ENCODE measurements at regions not wholly inside any gene's neighbourhood (a gene's known extent, or its start where the extent isn't known, plus 50 kb on each side); places are given as distances from the start of the nearest gene placed in this dataset.

- no peak for FAIRE-seq
- Histone ChIP-seq H4K20me1 (ENCODE audit: control insufficient read depth, extremely low read depth, insufficient read depth, low read length) (no peaks in the 10 kb centered on the region), H3K9ac (ENCODE audit: control insufficient read depth, extremely low read depth, insufficient read depth, low read length) (no peak overlapping the region), H3K36me3 (ENCODE audit: control insufficient read depth in 2 of 2, extremely low read depth in 1 of 2, insufficient read depth in 2 of 2, low read length in 2 of 2) (no peaks in the 10 kb centered on the region), H3K4me1 (ENCODE audit: control insufficient read depth, extremely low read depth, insufficient read depth, low read length) (no peaks in the 10 kb centered on the region), H3K9me1 (ENCODE audit: control insufficient read depth, extremely low read depth, insufficient read depth, low read length) (no peaks in the 10 kb centered on the region), H3K4me3 (ENCODE audit: control insufficient read depth in 2 of 3, extremely low read depth in 1 of 3, insufficient read depth in 2 of 3, low read depth in 1 of 3, low read length in 3 of 3) (no peak overlapping the region), H3K4me2 (ENCODE audit: control insufficient read depth, extremely low read depth, insufficient read depth, low read depth, low read length) (no peak overlapping the region), H3K27me3 (ENCODE audit: control insufficient read depth, extremely low read depth, insufficient read depth, low read length) (no peaks in the 10 kb centered on the region), H3K79me2 (ENCODE audit: control insufficient read depth, insufficient read depth, low read length) (no peaks in the 10 kb centered on the region), H3K27ac (ENCODE audit: control insufficient read depth, insufficient read depth, low read length) (no peak overlapping the region), H3K9me3 (ENCODE audit: control insufficient read depth, low read depth, low read length) (no peaks in the 10 kb centered on the region), H2AFZ (ENCODE audit: control insufficient read depth, low read length) (no peak overlapping the region)
- no peak for DNase-seq (ENCODE audit: low read depth, low spot score)
- TF ChIP-seq CTCF (optimal IDR thresholded peaks at IDR 0.05 in 1 of 3, IDR thresholded peaks at IDR 0.05 in 1 of 3, conservative IDR thresholded peaks at IDR 0.05 in 1 of 3; ENCODE audit: extremely low read depth in 1 of 3, insufficient read depth in 2 of 3, low read length in 3 of 3) = no peak
- dilution Hi-C loops (cut with MboI; ENCODE audit: extremely low pct_ligation_motif_present, low sequenced_read_pairs) = no loop called here
Observed at GRCh38 chr12:28781671-28782652, 367.1 kb upstream of the FAR2 start.

GRCh38 chr12:28782812-28783211, 366.3 kb upstream of the FAR2 start:
- Histone ChIP-seq H3K79me2 (ENCODE audit: control insufficient read depth, insufficient read depth, low read length) (no peaks in the 10 kb centered on the region), H3K36me3 (ENCODE audit: control insufficient read depth in 2 of 2, extremely low read depth in 1 of 2, insufficient read depth in 2 of 2, low read length in 2 of 2) (no peaks in the 10 kb centered on the region), H3K9me3 (ENCODE audit: control insufficient read depth, low read depth, low read length) (no peaks in the 10 kb centered on the region), H3K4me3 (ENCODE audit: control insufficient read depth in 2 of 3, extremely low read depth in 1 of 3, insufficient read depth in 2 of 3, low read depth in 1 of 3, low read length in 3 of 3) (no peak overlapping the region), H3K9me1 (ENCODE audit: control insufficient read depth, extremely low read depth, insufficient read depth, low read length) (no peaks in the 10 kb centered on the region), H2AFZ (ENCODE audit: control insufficient read depth, low read length) (no peak overlapping the region), H3K27ac (ENCODE audit: control insufficient read depth, insufficient read depth, low read length) (no peak overlapping the region), H3K4me1 (ENCODE audit: control insufficient read depth, extremely low read depth, insufficient read depth, low read length) (no peaks in the 10 kb centered on the region), H4K20me1 (ENCODE audit: control insufficient read depth, extremely low read depth, insufficient read depth, low read length) (no peaks in the 10 kb centered on the region), H3K9ac (ENCODE audit: control insufficient read depth, extremely low read depth, insufficient read depth, low read length) (no peak overlapping the region), H3K27me3 (ENCODE audit: control insufficient read depth, extremely low read depth, insufficient read depth, low read length) (no peaks in the 10 kb centered on the region), H3K4me2 (ENCODE audit: control insufficient read depth, extremely low read depth, insufficient read depth, low read depth, low read length) (no peak overlapping the region)
- TF ChIP-seq EZH2 (IDR thresholded peaks at IDR 0.05; ENCODE audit: low read length) (no peak), CTCF (optimal IDR thresholded peaks at IDR 0.05 in 1 of 3, IDR thresholded peaks at IDR 0.05 in 1 of 3, conservative IDR thresholded peaks at IDR 0.05 in 1 of 3; ENCODE audit: extremely low read depth in 1 of 3, insufficient read depth in 2 of 3, low read length in 3 of 3) (no peak)
- no peak for DNase-seq (ENCODE audit: low read depth, low spot score)
- dilution Hi-C loops (cut with MboI; ENCODE audit: extremely low pct_ligation_motif_present, low sequenced_read_pairs) = no loop called here
- FAIRE-seq = no peak

Data from keratinocyte (primary cell).